SK-N-DZ (cell line): ENCODE measurements at regions not wholly inside any gene's neighbourhood (a gene's known extent, or its start where the extent isn't known, plus 50 kb on each side); places are given as distances from the start of the nearest gene placed in this dataset.
A peak's percentile ranks its signal among the peaks of the same experiment; 100 is the strongest.
"Not testable (repeated sequence)": the region's sequence is repeated elsewhere in the genome, so short reads cannot be mapped to it uniquely, and the experiment has no call there.

ENCODE experiments used
- DNase-seq: peaks from one replicate; pipeline ENCODE4 v3.0.0-alpha.2; 2015; ENCODE audit warnings: low spot score

GRCh38 chr2:82246220-82246775 lies 1941.7 kb upstream of the LRRTM1 start:
- DNase-seq = no peak

GRCh38 chr2:82239176-82239575 lies 1934.6 kb upstream of the LRRTM1 start:
- DNase-seq = no peak

GRCh38 chr2:82237994-82238662 lies 1933.6 kb upstream of the LRRTM1 start:
- DNase-seq = no peak

- DNase-seq = peak; percentile 51
These were observed 1929.8 kb upstream of the LRRTM1 start for GRCh38 chr2:82234283-82234874.

GRCh38 chr2:82233806-82234205 lies 1929.3 kb upstream of the LRRTM1 start:
- no peak for DNase-seq

GRCh38 chr2:82230406-82230805 lies 1925.9 kb upstream of the LRRTM1 start:
- DNase-seq = no peak

- no peak for DNase-seq
These were observed 1921.9 kb upstream of the LRRTM1 start for GRCh38 chr2:82226441-82226840.

- DNase-seq = no peak
These were observed 1919.9 kb upstream of the LRRTM1 start for GRCh38 chr2:82224301-82224940.

- no peak for DNase-seq
These were observed 1910.7 kb upstream of the LRRTM1 start for GRCh38 chr2:82215212-82215611.

- no peak for DNase-seq
These were observed 1894.9 kb upstream of the LRRTM1 start for GRCh38 chr2:82199493-82199852.

GRCh38 chr2:82198809-82199492 lies 1894.4 kb upstream of the LRRTM1 start:
- no peak for DNase-seq

GRCh38 chr2:82182270-82182669 lies 1877.7 kb upstream of the LRRTM1 start:
- DNase-seq = no peak

- DNase-seq = not testable (repeated sequence)
These were observed 1870.7 kb upstream of the LRRTM1 start for GRCh38 chr2:82175210-82175609.

GRCh38 chr2:82172483-82172882 lies 1867.9 kb upstream of the LRRTM1 start:
- DNase-seq = no peak

GRCh38 chr2:82169379-82169778 lies 1864.8 kb upstream of the LRRTM1 start:
- no peak for DNase-seq

GRCh38 chr2:82165377-82165776 lies 1860.8 kb upstream of the LRRTM1 start:
- DNase-seq = no peak

GRCh38 chr2:82158150-82158549 lies 1853.6 kb upstream of the LRRTM1 start:
- no peak for DNase-seq

GRCh38 chr2:82155469-82155868 lies 1850.9 kb upstream of the LRRTM1 start:
- DNase-seq = no peak

- DNase-seq = peak; percentile 95
These were observed 1838.8 kb upstream of the LRRTM1 start for GRCh38 chr2:82143343-82143742.

GRCh38 chr2:82139979-82140611 lies 1835.5 kb upstream of the LRRTM1 start:
- no peak for DNase-seq

- no peak for DNase-seq
These were observed 1832.9 kb upstream of the LRRTM1 start for GRCh38 chr2:82137441-82137840.

GRCh38 chr2:82128051-82128450 lies 1823.5 kb upstream of the LRRTM1 start:
- no peak for DNase-seq
